Cardiac fibroblast (primary cell): ENCODE measurements at regions not wholly inside any gene's neighbourhood (a gene's known extent, or its start where the extent isn't known, plus 50 kb on each side); places are given as distances from the start of the nearest gene placed in this dataset.

Experiments used
- DNase-seq, 2 donors: peaks; one replicate each; pipeline versions ENCODE4 v3.0.0 to v3.0.0-alpha.2; 2010; ENCODE audit warnings: low read depth in 2 of 2
- H3K4me3 ChIP-seq, 2 donors: replicated peaks in 1 of 2; 1 replicate in 1 of 2; 2 replicates in 1 of 2; pipeline ENCODE4 v1.5.1; 2011; ENCODE audit warnings: low read depth in 2 of 2, low read length in 2 of 2, mild to moderate bottlenecking in 2 of 2, moderate library complexity in 1 of 2
- TF ChIP-seq, protein P1 (sequence below): IDR thresholded peaks from one replicate; pipeline ENCODE4 v1.5.1; 2011; ENCODE audit warnings: low read depth, mild to moderate bottlenecking, low read length, inconsistent platforms

DNA sequence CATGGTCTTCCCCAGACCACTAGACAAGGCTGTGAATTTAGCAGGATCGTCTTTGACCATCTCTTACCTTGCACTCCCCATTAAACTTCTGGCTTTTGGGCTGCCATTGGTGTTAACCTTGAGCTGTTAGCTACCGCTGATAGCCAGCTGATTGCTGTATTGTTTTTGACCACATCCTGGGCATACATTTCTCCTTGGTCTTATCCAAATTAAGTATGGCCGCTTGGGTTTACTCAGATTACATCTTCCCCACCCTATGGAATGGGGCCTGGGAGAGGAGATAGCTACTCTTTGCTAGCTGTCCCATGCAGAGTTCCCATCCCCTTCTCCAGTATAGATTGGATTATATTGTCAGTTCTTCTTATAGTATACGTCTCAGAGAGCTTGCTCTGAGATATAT lies 270.4 kb upstream of the ELAC2 start:
- DNase-seq = no peak
- TF ChIP-seq, protein P1, sequence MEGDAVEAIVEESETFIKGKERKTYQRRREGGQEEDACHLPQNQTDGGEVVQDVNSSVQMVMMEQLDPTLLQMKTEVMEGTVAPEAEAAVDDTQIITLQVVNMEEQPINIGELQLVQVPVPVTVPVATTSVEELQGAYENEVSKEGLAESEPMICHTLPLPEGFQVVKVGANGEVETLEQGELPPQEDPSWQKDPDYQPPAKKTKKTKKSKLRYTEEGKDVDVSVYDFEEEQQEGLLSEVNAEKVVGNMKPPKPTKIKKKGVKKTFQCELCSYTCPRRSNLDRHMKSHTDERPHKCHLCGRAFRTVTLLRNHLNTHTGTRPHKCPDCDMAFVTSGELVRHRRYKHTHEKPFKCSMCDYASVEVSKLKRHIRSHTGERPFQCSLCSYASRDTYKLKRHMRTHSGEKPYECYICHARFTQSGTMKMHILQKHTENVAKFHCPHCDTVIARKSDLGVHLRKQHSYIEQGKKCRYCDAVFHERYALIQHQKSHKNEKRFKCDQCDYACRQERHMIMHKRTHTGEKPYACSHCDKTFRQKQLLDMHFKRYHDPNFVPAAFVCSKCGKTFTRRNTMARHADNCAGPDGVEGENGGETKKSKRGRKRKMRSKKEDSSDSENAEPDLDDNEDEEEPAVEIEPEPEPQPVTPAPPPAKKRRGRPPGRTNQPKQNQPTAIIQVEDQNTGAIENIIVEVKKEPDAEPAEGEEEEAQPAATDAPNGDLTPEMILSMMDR = no peak
- no peak overlapping the region for H3K4me3 ChIP-seq

DNA sequence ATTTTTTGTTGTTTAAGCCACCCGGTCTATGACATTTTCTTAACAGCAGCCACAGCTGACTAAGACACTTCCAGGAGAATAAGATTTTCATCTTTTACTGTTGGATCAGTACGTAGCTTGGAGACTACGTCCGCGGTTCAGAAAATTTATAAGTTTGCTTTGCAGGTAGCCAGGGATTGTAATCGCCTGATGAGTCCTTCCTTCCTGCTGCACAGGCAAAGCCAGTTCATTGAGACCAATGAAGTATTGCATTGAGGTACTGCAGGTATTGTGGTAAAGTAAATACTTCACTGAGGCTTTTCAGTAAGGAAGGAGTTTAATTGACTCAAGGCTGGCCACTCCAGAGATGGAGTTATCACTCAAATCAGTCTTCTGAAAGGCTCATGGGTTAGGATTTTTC lies 269.4 kb upstream of the ELAC2 start:
- TF ChIP-seq, protein P1 = no peak
- DNase-seq = no peak
- H3K4me3 ChIP-seq = no peak overlapping the region

DNA sequence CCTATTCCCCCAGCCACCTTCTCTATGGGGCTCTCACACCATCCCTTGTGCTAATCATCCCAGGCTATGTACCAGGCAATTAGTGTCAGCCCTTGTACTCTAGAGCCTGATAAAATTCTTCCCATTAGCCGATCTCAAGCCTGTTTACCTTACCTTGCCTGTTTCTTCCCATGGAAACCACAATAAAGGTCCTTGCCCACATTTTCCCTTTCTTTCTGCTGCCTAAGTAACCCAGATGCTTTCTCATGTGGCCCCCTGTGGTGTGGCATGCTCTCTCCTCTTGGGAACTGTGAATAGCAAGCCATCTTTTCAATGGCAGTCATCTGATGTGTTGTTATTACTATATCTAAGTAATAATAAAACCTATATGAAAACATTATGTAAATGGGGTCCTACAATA lies 265.8 kb upstream of the ELAC2 start:
- H3K4me3 ChIP-seq = no peak overlapping the region
- DNase-seq = no peak
- TF ChIP-seq, protein P1 = no peak

DNA sequence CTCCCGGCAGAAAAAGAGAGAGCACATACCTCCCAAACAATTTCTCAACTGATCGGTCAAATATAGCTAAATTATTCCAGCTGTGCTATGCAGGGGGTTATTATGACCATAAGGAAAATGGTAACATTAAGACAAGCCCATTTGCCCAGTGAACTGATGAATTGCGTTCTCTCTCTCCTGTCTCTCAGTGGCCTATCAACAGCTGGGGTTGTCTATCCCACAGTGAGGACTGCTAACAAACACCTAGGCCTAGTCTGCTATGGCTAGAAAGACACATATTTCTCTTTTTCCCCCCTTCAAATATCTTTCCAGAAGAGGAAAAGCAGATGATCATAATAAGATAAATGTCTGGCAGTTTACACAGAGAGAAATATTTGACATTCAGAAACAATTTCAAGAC lies 263.8 kb upstream of the ELAC2 start:
- TF ChIP-seq, protein P1 = no peak
- DNase-seq = no peak
- no peak overlapping the region for H3K4me3 ChIP-seq

DNA sequence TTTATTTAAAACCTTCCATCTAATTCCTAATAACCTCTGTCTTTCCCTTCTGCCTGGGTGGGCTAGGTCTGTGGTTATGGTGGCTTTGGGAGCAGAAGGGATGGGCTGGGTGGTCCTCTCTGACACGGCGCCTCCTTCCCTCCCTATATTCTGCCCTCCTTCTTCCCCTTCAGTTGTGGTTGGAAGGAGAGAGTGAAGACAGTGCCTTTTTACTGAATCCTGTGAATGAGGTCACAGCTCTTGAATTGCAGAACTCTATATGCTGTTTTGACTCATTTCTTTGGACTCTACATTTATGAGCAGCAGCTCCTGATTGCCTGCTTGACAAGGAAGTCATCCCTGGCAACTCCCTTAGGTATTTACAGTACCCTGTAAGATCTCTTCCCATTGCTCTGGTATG lies 256.0 kb upstream of the ELAC2 start:
- TF ChIP-seq, protein P1 = no peak
- DNase-seq = peak in 1 of 2 donors; percentile 7
- no peak overlapping the region for H3K4me3 ChIP-seq

DNA sequence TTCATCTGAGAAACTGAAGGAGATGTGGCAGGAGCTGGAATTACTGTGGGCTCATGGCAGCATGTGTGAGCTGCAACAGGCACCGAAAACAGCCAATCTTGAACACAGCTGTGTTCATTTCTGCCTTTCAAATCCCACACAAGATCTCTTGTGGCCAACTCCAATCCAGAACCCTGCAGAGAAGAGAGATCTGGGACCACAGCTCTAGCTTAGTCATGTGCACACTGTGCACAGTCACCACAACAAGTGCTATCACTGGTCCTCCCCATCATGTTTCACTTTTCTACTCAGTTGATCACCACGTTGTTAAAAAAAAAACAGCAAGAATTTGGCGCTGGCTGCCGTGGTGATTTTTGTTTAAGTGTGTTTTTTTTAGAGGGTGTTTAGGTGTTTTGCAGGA lies 254.5 kb upstream of the ELAC2 start:
- TF ChIP-seq, protein P1 = no peak
- DNase-seq = no peak
- H3K4me3 ChIP-seq = no peak overlapping the region

DNA sequence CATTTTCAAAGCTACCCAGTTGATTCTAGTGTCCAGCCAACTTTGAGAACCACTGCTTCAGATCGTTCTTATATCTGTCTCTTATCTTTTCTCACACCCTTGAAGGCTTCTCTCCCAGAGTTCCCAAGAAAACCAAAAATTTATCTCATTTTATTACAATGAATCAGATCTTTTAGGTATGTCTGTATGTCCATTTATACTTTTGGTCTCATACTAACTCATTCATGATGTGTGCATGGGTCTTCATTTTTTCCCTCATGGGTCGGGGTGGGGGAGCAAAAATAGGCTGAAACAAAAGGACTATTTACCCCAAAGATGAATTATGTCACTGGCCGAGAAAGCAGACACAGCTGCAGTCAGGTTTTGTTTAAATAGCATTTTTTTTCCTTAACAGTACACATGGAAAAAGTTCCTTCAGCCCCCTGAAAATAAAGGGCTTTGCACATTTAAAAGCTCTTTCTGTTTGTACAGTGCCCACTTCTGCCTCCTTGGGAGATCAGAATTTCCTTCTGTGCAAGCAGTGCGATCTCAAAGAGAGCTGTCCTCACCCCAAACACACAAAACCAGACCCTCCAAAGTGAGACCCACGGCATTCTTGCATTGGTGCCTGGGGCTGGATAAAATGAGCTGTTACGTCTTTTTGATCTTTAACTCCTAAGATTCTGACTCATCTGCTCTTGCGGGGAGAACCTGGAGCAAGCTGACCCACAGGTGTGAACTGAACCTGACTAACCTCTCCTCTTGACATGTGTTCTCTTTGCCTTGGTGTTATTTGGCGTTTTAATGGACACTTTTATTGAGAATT lies 251.2 kb upstream of the ELAC2 start:
- TF ChIP-seq, protein P1 = no peak
- DNase-seq = no peak
- H3K4me3 ChIP-seq = no peak overlapping the region
